ENCODE measurements at regions not wholly inside any gene's neighbourhood (a gene's known extent, or its start where the extent isn't known, plus 50 kb on each side); places are given as distances from the start of the nearest gene placed in this dataset.

DNA sequence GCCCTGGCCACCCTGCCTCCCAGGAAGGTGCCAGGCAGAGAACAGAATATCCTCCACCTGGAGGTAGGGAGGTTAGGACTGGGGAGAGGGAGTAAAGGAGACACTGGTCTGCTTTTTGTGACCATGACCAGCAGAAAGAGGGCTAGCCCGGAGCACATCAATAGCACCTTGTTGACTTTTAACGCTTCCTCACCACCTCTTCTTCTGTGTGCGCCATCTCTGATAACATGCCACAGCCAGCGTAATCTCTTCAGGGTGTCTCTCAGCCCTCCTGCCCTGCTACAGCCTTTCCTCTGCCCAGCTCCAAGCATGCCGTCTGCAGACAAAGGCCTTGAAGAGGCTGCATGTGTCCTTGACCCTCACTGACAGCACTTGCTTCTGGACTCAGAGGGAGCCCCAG lies 50.9 kb upstream of the GJA5 start:
- TF ChIP-seq NFIC (IDR thresholded peaks at IDR 0.05), result no peak
- no peak for TF ChIP-seq USF1 (IDR thresholded peaks at IDR 0.05)
- TF ChIP-seq YY1 (IDR thresholded peaks at IDR 0.05; ENCODE audit: low read depth), result no peak
- TF ChIP-seq CEBPB (IDR thresholded peaks at IDR 0.05), result no peak
- TF ChIP-seq EP300 (IDR thresholded peaks at IDR 0.05; ENCODE audit: borderline replicate concordance), result no peak
- no peak for TF ChIP-seq TCF12 (IDR thresholded peaks at IDR 0.05; ENCODE audit: low read depth)

- TF ChIP-seq NFIC (IDR thresholded peaks at IDR 0.05), result no peak
- TF ChIP-seq EGR1 (IDR thresholded peaks at IDR 0.05), result no peak
- no peak for TF ChIP-seq TCF12 (IDR thresholded peaks at IDR 0.05; ENCODE audit: low read depth)
- TF ChIP-seq, protein P1, sequence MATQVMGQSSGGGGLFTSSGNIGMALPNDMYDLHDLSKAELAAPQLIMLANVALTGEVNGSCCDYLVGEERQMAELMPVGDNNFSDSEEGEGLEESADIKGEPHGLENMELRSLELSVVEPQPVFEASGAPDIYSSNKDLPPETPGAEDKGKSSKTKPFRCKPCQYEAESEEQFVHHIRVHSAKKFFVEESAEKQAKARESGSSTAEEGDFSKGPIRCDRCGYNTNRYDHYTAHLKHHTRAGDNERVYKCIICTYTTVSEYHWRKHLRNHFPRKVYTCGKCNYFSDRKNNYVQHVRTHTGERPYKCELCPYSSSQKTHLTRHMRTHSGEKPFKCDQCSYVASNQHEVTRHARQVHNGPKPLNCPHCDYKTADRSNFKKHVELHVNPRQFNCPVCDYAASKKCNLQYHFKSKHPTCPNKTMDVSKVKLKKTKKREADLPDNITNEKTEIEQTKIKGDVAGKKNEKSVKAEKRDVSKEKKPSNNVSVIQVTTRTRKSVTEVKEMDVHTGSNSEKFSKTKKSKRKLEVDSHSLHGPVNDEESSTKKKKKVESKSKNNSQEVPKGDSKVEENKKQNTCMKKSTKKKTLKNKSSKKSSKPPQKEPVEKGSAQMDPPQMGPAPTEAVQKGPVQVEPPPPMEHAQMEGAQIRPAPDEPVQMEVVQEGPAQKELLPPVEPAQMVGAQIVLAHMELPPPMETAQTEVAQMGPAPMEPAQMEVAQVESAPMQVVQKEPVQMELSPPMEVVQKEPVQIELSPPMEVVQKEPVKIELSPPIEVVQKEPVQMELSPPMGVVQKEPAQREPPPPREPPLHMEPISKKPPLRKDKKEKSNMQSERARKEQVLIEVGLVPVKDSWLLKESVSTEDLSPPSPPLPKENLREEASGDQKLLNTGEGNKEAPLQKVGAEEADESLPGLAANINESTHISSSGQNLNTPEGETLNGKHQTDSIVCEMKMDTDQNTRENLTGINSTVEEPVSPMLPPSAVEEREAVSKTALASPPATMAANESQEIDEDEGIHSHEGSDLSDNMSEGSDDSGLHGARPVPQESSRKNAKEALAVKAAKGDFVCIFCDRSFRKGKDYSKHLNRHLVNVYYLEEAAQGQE (IDR thresholded peaks at IDR 0.05; ENCODE audit: low read depth), result no peak
- no peak for TF ChIP-seq USF1 (IDR thresholded peaks at IDR 0.05)
- TF ChIP-seq FOXM1 (IDR thresholded peaks at IDR 0.05; ENCODE audit: borderline replicate concordance, low read depth), result no peak
- TF ChIP-seq MAX (IDR thresholded peaks at IDR 0.05), result no peak
- no peak for TF ChIP-seq EP300 (IDR thresholded peaks at IDR 0.05; ENCODE audit: borderline replicate concordance)
These were observed 51.3 kb upstream of the GJA5 start for GRCh38 chr1:147811751-147812150.

DNA sequence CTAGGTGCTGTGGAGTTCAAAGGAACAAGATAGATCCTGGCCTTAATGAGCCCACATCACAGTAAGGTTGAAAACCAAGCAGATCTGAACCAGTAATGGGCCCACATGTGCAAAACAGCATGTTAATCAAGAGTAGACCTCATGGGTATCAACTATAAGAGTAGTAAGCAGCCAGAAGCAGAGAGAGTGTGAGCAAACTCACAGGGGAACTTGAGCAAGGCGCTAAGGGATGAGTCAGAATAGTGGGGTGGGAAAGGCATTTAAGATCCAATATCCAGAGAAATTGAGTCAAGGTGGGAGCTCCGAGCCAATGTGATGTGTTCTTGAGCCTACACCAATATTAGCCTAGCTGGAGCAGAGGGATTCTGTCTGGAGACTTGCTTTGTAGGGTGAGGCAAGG lies 52.4 kb upstream of the GJA5 start:
- TF ChIP-seq CEBPB (IDR thresholded peaks at IDR 0.05), result no peak
- no peak for TF ChIP-seq NFIC (IDR thresholded peaks at IDR 0.05)
- TF ChIP-seq, protein P1 (IDR thresholded peaks at IDR 0.05; ENCODE audit: low read depth), result no peak
- TF ChIP-seq CREB1 (IDR thresholded peaks at IDR 0.05; ENCODE audit: low read depth), result no peak
- TF ChIP-seq YY1 (IDR thresholded peaks at IDR 0.05; ENCODE audit: low read depth), result no peak
- TF ChIP-seq FOXM1 (IDR thresholded peaks at IDR 0.05; ENCODE audit: borderline replicate concordance, low read depth), result no peak

GRCh38 chr1:147815503-147815902 lies 55.1 kb upstream of the GJA5 start:
- TF ChIP-seq CREB1 (IDR thresholded peaks at IDR 0.05; ENCODE audit: low read depth) (no peak), CEBPB (IDR thresholded peaks at IDR 0.05) (no peak), ZBTB7A (IDR thresholded peaks at IDR 0.05; ENCODE audit: low read depth) (no peak), USF1 (IDR thresholded peaks at IDR 0.05) (no peak), MAX (IDR thresholded peaks at IDR 0.05) (no peak)
- TF ChIP-seq, protein P1 (IDR thresholded peaks at IDR 0.05; ENCODE audit: low read depth), result no peak

DNA sequence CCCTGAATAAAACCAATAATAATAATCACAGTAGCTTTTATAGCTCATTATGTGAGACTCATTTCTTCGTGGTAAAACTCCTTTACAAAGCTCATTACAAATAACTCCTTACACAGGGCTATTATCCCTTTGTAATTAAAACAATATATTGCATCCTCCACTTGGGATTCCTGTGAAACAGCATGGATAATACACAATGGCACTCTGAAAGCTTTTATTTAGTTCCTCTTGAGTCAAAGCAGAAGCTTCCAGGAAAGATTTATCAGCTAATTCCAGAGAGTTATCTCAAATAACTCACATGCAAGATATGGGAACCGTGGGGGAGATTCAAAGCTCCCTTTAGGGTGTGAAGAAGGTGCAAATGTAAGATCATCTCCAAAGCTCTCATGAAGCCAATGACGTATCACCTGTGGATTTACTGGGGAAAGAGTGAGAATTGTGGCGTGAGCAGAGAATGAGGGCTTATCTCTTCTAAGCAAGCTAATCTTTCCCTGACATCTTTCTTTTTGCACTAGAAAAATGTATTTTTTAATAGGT lies 60.4 kb upstream of the GJA5 start:
- TF ChIP-seq YY1 (IDR thresholded peaks at IDR 0.05; ENCODE audit: low read depth), result no peak
- TF ChIP-seq, protein P1 (IDR thresholded peaks at IDR 0.05; ENCODE audit: low read depth), result no peak
- no peak for TF ChIP-seq EGR1 (IDR thresholded peaks at IDR 0.05)
- TF ChIP-seq CEBPB (IDR thresholded peaks at IDR 0.05), result no peak
- no peak for TF ChIP-seq EP300 (IDR thresholded peaks at IDR 0.05; ENCODE audit: borderline replicate concordance)
- TF ChIP-seq FOXM1 (IDR thresholded peaks at IDR 0.05; ENCODE audit: borderline replicate concordance, low read depth), result no peak
